ENCODE measurements at regions not wholly inside any gene's neighbourhood (a gene's known extent, or its start where the extent isn't known, plus 50 kb on each side); places are given as distances from the start of the nearest gene placed in this dataset.

- DNase-seq = no peak
Observed at GRCh38 chr9:109830545-109830944, 50.5 kb downstream of the PALM2AKAP2 start.

DNA sequence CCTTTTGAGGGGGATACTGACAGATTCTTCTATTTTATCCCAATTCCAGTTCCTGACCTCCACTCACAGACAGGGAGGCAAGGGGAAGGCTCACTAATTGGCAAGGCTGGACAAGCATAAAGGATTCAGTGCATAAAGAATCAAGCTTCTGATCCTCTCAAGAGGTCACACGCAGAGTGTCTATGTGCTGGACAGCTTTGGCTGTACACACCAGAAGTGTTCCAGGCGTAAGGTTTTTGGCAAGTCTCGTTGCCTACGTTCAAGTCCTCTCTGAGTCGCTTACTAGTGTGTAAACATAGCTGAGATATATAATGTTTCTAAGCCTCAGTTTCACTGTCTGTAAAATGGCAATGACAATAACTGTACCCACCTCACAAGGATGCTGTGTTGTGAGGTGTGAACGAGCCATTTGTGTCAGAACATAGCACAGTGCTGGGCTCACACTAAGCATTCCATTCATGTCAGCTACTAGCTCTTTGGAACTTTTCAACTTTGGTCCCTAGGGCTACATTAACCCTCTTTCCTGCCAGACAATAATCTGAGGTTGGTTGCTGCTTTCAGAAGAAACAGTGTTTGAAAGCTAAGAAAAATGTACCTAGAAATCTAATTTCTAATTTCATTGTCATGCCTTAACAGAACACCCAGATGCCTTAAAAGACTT is 52.1 kb downstream of the PALM2AKAP2 start:
- DNase-seq = no peak

- no peak for DNase-seq
Observed at GRCh38 chr9:109834855-109835254, 54.9 kb downstream of the PALM2AKAP2 start.

DNA sequence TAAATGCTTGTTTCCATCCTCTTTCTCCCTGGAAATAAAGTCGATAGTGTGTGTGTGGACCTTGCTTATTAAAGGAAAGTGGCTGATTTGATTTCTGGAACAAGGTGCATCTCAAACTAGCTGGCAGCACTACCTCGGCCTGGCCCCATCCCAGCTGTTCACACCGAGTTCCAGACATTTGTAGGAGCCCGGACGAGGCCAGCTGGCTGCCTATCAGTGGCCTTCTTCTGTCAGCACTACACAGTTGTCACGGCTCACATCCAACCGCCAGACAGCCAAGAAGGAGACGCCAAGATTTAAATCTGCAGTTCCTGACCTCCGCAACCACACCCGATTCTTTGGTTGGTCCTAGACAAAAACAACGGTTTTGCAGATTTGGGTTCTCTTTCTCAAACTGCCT is 63.6 kb downstream of the PALM2AKAP2 start:
- DNase-seq = no peak

DNA sequence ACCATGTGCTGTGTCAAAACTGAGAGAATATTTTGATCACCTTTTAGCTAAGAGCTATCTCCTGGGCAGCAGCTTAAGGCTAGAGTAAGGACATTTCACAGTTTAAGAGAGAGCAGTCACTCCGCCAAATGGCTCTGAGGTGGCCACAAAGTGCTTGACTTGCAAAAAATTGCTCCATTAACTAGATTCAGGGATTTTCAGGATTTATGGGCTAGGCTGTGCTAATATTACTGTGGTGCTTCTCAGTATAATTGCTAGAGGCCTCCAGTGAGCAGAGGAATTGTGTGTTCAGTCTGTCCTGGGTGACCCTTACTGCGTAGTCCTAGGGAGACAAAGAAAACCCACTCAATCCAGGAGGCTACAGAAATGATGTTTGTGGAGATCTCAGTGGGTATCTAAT is 65.2 kb downstream of the PALM2AKAP2 start:
- DNase-seq = no peak

DNA sequence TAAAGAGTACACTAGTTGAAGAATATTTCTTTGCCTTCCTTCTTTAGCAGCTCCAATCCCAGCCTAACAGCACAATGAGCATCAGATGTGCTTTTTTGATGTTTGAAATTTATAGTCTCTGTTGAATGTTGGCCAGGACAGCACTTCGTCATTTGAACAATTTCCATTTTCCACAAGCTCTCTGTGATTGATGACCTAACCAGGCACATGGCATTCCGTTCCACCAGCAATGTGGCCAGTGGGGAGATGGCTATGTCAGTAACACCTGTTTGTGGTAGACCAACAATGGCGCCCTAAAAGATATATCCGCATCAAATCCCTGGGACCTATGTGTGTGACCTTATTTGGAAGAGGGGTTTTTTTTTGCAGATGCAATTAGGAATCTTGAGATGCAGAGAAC is 66.8 kb downstream of the PALM2AKAP2 start:
- no peak for DNase-seq

GRCh38 chr9:109852556-109852955 is 72.6 kb downstream of the PALM2AKAP2 start:
- DNase-seq = no peak

- no peak for DNase-seq
Observed at GRCh38 chr9:109855540-109855939, 75.5 kb downstream of the PALM2AKAP2 start.

GRCh38 chr9:109856785-109857184 is 76.8 kb downstream of the PALM2AKAP2 start:
- no peak for DNase-seq

GRCh38 chr9:109857336-109857735 is 77.3 kb downstream of the PALM2AKAP2 start:
- DNase-seq = no peak

DNA sequence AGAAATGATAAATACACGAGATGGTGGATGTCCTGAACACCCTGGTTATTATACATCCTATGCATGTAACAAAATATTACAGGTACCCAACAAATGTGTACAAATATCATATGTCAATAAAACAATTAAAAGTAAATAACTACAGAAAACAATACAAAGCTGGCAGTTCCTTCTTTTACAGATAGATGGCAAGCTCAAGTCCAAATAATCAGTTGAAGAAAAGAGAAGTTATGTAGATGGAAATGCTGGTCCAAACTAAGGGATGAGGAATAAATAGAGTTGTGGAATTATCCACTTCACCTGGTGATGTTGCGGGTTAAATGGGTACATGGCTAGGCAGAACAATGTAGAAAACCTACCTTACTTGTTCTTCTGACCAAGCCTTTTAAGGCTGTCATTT is 79.4 kb downstream of the PALM2AKAP2 start:
- DNase-seq = no peak

- DNase-seq = no peak
Observed at GRCh38 chr9:109860521-109860920, 80.5 kb downstream of the PALM2AKAP2 start.

DNA sequence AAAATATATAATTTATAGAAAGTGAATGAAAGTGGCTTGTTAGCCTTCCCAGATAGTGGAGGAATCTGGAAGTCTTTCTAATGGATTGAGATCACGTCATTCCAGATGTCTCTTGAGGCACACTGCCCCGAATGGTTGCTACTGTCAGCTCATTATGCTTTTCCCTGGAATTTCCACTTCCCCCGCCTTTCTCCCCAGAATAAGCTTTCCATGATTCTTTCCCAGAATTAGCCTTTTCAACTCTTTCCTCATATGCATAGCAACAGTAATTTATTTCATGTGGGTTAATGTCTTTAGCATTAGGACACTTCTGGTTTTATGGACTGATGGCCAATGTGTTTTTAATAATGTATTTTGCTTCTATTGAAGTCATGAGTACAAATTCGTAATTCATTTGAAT is 81.5 kb downstream of the PALM2AKAP2 start:
- no peak for DNase-seq

- no peak for DNase-seq
Observed at GRCh38 chr9:109861918-109862317, 81.9 kb downstream of the PALM2AKAP2 start.

- DNase-seq = no peak
Observed at GRCh38 chr9:109862452-109862851, 82.5 kb downstream of the PALM2AKAP2 start.

GRCh38 chr9:109863961-109864360 is 84.0 kb downstream of the PALM2AKAP2 start:
- DNase-seq = no peak

DNA sequence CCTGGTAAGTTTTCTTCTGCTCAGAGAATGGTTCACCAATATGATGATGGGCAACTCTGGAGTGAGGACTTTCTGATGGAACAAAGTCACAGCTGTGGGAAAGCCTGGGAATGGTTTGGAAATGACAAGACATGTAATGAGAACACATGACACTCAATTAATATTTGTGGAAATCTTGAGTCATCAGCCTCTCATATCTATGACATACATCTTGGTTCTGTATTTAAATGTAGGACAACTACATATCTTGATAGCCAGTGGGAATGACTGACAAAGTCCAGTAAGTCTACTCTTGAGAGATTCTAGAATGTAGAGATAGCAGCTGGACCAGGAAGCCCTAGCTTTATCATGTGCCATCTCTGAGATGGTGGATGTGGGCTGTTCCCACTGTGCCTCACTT is 85.5 kb downstream of the PALM2AKAP2 start:
- DNase-seq = no peak

GRCh38 chr9:109868207-109868606 is 88.2 kb downstream of the PALM2AKAP2 start:
- no peak for DNase-seq

DNA sequence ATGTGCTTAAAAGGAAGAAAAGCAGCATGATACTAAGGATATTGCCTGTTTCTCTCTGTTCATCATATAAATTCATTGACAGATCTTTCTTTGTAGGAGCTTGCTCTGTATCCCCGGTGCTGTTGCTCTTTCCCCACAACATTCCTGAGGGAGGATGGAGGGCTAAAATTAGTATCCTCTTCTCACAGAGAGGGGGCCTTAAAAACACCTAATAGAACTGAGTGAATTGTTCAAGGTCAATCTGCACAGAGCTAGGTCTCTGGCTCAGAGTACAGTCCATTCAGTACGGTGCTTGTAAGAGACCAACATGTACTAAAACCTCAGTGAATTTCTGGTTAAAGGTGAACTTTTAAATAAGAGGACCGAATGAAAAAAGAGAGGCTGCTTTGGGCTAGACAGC is 88.7 kb downstream of the PALM2AKAP2 start:
- no peak for DNase-seq

DNA sequence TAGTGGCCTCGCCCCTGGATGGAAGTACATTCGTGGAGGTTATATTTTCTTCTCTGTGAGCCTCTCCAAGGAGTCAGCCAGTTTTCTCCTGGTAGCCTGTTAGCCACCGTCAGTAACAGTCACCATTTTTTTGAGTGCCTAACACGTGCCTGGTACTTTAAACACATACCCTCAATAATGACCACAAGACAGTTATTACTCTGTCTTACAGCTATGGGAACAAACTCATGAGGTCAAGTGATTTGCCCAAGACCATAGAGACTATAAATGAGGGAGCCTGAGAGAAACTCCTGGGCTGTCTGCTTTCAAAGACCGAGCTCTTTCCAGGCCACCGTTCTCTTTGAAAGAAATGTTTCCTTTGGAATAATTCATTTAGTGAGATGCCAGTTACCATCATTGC is 90.4 kb downstream of the PALM2AKAP2 start:
- DNase-seq = no peak

DNA sequence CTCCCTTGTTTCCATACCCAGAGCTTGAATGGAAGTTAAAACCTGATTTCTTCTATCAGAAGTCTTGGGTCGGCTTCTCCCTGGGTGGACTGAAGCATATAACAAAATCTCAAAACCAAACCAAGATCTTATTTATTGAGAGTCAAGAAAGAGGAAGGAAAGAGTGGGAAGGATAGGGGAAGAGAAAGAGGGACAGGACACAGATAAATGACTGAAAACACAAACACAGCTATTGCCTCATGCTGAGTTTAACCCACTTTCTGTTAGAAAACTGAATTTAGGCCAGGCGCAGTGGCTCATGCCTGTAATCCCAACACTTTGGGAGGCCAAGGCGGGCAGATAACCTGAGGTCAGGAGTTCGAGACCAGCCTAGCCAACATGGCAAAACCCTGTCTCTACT is 92.9 kb downstream of the PALM2AKAP2 start:
- no peak for DNase-seq

- DNase-seq = no peak
Observed at GRCh38 chr9:109875495-109876129, 95.6 kb downstream of the PALM2AKAP2 start.

- DNase-seq = no peak
Observed at GRCh38 chr9:109880276-109881169, 100.5 kb downstream of the PALM2AKAP2 start.

GRCh38 chr9:109883623-109884022 is 103.6 kb downstream of the PALM2AKAP2 start:
- DNase-seq = no peak
